ENCODE measurements at regions not wholly inside any gene's neighbourhood (a gene's known extent, or its start where the extent isn't known, plus 50 kb on each side); places are given as distances from the start of the nearest gene placed in this dataset.

- Histone ChIP-seq H2BK15ac (ENCODE audit: low read depth, low read length) (no peak overlapping the region), H4K91ac (ENCODE audit: insufficient read length, low read depth, low read length) (no peak overlapping the region), H4K8ac (replicated peaks; ENCODE audit: insufficient read length, low read depth, low read length) (no peak overlapping the region), H3K18ac (ENCODE audit: insufficient read length, low read depth, low read length) (no peak overlapping the region), H3K4me2 (ENCODE audit: insufficient read depth, insufficient read length, low read length) (no peak overlapping the region), H4K5ac (ENCODE audit: insufficient read length, low read depth, low read length) (no peak overlapping the region), H3K14ac (ENCODE audit: insufficient read depth, low read length) (no peak overlapping the region), H2AK5ac (ENCODE audit: insufficient read length, low read length) (no peak overlapping the region), H3K9me3 (ENCODE audit: control insufficient read depth, low read depth, low read length) (no peaks in the 10 kb centered on the region), H2BK5ac (ENCODE audit: insufficient read length, low read length) (no peak overlapping the region), H3K27ac (ENCODE audit: insufficient read length, low read depth, low read length) (no peak overlapping the region), H2BK12ac (ENCODE audit: insufficient read length, low read depth, low read length) (no peak overlapping the region), H3K4ac (ENCODE audit: low read depth, low read length) (no peak overlapping the region), H2AFZ (ENCODE audit: low read length) (no peak overlapping the region), H2BK20ac (ENCODE audit: low read depth, low read length, poor library complexity, severe bottlenecking) (no peak overlapping the region), H3K79me2 (ENCODE audit: insufficient read depth, low read length) (no peaks in the 10 kb centered on the region), H3K23ac (ENCODE audit: insufficient read length, low read depth, low read length) (no peak overlapping the region), H2BK120ac (ENCODE audit: low read depth, low read length, poor library complexity, severe bottlenecking) (no peak overlapping the region), H3K56ac (ENCODE audit: insufficient read length, low read depth, low read length) (no peak overlapping the region), H3K27me3 (ENCODE audit: insufficient read depth, low read length) (no peaks in the 10 kb centered on the region), H3K23me2 (ENCODE audit: insufficient read length, low read depth, low read length, poor library complexity, severe bottlenecking) (no peaks in the 10 kb centered on the region), H3K79me1 (ENCODE audit: insufficient read depth, low read depth, low read length, poor library complexity, severe bottlenecking) (no peaks in the 10 kb centered on the region), H4K20me1 (ENCODE audit: control insufficient read depth, insufficient read depth, insufficient read length) (no peaks in the 10 kb centered on the region), H3K9ac (ENCODE audit: extremely low read depth, insufficient read length, low read length) (no peak overlapping the region), H3T11ph (ENCODE audit: low read length) (no peak overlapping the region), H3K4me1 (ENCODE audit: insufficient read depth, low read length) (no peaks in the 10 kb centered on the region)
- no peak for TF ChIP-seq CTCF (conservative IDR thresholded peaks at IDR 0.05)
- no CpG with 5 or more reads among the region's 6 CpGs for WGBS (ENCODE audit: extremely low coverage, insufficient read length, low lambda C conversion rate)
- Mint-ChIP-seq H3K9me3 (peaks cover 2 to 3% of the 10 kb centered on the region in 2 experiments; a peak in 1 of 5 replicates), H3K27ac (no peak overlapping the region), H3K4me1 (peaks cover 3 to 4% of the 10 kb centered on the region in 2 experiments; a peak in 3 of 4 replicates), H3K36me3 (ENCODE audit: insufficient read depth in 1 of 3, low read depth in 3 of 3) (peaks cover 0 to 6% (median 0%) of the 10 kb centered on the region in 3 experiments; a peak in 1 of 7 replicates), H3K27me3 (ENCODE audit: low read depth) (no peaks in the 10 kb centered on the region; the same call in 1 of the 2 replicates), H3K4me3 (no peak overlapping the region)
- DNase-seq = no peak
These were observed 1023.4 kb upstream of the CDH8 start for GRCh38 chr16:63059676-63060075.

Data from H9 (cell line).